HEK293T (cell line): ENCODE measurements at regions not wholly inside any gene's neighbourhood (a gene's known extent, or its start where the extent isn't known, plus 50 kb on each side); places are given as distances from the start of the nearest gene placed in this dataset.

Experiments
- ARNT ChIP-seq: fragments of 450-650 bp; IDR thresholded peaks from 2 replicates; pipeline ENCODE4 v1.6.1; 2017; ENCODE audit warnings: mild to moderate bottlenecking
- BHLHE40 ChIP-seq: fragments of 450-650 bp; IDR thresholded peaks from 2 replicates; pipeline ENCODE4 v1.6.1; 2016; ENCODE audit warnings: mild to moderate bottlenecking, moderate library complexity, borderline replicate concordance

DNA sequence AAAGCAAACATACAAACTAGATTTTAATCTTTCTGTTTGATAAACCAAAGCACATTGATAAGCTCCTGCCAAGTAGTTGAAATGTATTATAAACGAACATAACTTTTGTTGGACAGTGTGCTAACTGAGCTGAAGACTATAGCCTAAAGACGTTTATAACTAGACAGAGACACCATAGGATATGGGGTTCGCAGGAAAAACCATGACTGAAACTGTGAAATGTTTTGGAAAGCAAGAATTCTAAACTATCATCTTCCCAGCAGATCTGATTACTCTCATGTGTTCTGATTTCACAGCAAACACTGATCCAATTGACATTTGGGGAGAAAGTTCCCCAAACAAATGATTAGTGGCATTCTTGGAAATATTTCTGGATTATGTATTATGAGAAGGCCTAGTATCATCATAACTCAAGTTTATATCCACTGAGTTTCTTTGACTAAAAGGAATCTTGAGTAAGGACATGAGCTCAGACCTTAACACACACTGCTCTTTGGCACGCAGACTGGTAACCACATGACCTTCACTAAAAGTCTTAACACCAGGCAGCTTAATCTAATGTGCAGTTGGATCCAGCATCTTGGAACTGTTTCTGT is 375.2 kb downstream of the ZNF608 start:
- TF ChIP-seq BHLHE40 = no peak
- no peak for TF ChIP-seq ARNT
